ENCODE measurements at regions not wholly inside any gene's neighbourhood (a gene's known extent, or its start where the extent isn't known, plus 50 kb on each side); places are given as distances from the start of the nearest gene placed in this dataset.
A peak's percentile ranks its signal among the peaks of the same experiment; 100 is the strongest.

DNA sequence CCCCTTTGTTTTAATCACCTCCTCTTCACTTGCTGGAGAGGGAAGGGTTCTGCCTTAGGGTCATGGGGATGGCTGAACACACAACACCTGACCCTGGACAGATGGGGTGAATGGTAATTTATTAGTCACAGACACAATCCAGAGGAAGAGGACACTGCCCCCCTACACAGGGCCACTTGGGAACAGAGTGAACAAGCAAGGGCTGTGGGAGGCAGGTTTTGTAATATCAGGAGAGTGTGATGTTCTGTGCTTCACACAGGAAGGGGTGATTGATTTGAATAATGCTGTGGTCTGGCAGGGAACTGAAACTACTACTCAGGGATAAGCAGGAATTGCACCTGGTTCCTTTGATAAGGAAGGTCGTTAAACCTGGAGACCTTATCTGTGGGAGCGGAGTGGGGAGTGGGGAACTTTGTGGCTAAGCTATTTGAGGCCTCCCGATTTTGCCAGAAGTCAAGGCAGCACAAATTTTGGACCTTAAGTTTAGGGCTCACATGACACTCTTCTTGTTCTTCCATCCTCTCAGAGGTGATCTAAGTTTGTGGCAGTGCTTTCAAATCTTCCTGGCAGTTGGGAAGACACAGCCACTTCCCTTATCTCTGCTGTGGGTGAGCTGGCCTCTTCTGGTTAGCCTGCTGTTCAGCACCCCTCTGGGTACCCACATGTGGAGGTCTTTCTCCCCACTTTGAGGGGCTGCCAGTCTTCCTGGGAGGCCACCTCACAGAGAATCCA is 77.8 kb downstream of the CD164 start (continued):
- TF ChIP-seq, protein P1, sequence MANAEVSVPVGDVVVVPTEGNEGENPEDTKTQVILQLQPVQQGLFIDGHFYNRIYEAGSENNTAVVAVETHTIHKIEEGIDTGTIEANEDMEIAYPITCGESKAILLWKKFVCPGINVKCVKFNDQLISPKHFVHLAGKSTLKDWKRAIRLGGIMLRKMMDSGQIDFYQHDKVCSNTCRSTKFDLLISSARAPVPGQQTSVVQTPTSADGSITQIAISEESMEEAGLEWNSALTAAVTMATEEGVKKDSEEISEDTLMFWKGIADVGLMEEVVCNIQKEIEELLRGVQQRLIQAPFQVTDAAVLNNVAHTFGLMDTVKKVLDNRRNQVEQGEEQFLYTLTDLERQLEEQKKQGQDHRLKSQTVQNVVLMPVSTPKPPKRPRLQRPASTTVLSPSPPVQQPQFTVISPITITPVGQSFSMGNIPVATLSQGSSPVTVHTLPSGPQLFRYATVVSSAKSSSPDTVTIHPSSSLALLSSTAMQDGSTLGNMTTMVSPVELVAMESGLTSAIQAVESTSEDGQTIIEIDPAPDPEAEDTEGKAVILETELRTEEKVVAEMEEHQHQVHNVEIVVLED (CRISPR knock-in tag; IDR thresholded peaks at IDR 0.05) = peak; percentile 50; the same call in 1 of the 2 replicates
- TF ChIP-seq, protein P2, sequence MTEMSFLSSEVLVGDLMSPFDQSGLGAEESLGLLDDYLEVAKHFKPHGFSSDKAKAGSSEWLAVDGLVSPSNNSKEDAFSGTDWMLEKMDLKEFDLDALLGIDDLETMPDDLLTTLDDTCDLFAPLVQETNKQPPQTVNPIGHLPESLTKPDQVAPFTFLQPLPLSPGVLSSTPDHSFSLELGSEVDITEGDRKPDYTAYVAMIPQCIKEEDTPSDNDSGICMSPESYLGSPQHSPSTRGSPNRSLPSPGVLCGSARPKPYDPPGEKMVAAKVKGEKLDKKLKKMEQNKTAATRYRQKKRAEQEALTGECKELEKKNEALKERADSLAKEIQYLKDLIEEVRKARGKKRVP (CRISPR knock-in tag; IDR thresholded peaks at IDR 0.05) = peak; percentile 73; the same call in 1 of the 2 replicates
- TF ChIP-seq CXXC5 (CRISPR knock-in tag; IDR thresholded peaks at IDR 0.05) = peak; percentile 93
- TF ChIP-seq FOXA3 (CRISPR knock-in tag; conservative IDR thresholded peaks at IDR 0.05 in 1 of 2, IDR thresholded peaks at IDR 0.05 in 1 of 2) = peak in 1 of 2 experiments; percentile 72; a peak in 2 of 4 replicates
- TF ChIP-seq FOXJ2 (tag; IDR thresholded peaks at IDR 0.05) = peak; percentile 43; the same call in 1 of the 2 replicates
- TF ChIP-seq ZNF184 (CRISPR knock-in tag; IDR thresholded peaks at IDR 0.05) = no peak
- TF ChIP-seq, protein P3, sequence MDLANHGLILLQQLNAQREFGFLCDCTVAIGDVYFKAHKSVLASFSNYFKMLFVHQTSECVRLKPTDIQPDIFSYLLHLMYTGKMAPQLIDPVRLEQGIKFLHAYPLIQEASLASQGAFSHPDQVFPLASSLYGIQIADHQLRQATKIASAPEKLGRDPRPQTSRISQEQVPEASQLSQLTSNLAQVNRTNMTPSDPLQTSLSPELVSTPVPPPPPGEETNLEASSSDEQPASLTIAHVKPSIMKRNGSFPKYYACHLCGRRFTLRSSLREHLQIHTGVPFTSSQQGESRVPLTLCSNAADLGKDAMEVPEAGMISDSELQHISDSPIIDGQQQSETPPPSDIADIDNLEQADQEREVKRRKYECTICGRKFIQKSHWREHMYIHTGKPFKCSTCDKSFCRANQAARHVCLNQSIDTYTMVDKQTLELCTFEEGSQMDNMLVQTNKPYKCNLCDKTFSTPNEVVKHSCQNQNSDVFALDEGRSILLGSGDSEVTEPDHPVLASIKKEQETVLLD (IDR thresholded peaks at IDR 0.05) = peak; percentile 83
- TF ChIP-seq ZNF217 (CRISPR knock-in tag; IDR thresholded peaks at IDR 0.05) = no peak
- TF ChIP-seq STAG1 (CRISPR knock-in tag; IDR thresholded peaks at IDR 0.05; ENCODE audit: borderline replicate concordance) = no peak
- peak; percentile 100 for TF ChIP-seq EP300 (IDR thresholded peaks at IDR 0.05; ENCODE audit: low read length)
- TF ChIP-seq, protein P4, sequence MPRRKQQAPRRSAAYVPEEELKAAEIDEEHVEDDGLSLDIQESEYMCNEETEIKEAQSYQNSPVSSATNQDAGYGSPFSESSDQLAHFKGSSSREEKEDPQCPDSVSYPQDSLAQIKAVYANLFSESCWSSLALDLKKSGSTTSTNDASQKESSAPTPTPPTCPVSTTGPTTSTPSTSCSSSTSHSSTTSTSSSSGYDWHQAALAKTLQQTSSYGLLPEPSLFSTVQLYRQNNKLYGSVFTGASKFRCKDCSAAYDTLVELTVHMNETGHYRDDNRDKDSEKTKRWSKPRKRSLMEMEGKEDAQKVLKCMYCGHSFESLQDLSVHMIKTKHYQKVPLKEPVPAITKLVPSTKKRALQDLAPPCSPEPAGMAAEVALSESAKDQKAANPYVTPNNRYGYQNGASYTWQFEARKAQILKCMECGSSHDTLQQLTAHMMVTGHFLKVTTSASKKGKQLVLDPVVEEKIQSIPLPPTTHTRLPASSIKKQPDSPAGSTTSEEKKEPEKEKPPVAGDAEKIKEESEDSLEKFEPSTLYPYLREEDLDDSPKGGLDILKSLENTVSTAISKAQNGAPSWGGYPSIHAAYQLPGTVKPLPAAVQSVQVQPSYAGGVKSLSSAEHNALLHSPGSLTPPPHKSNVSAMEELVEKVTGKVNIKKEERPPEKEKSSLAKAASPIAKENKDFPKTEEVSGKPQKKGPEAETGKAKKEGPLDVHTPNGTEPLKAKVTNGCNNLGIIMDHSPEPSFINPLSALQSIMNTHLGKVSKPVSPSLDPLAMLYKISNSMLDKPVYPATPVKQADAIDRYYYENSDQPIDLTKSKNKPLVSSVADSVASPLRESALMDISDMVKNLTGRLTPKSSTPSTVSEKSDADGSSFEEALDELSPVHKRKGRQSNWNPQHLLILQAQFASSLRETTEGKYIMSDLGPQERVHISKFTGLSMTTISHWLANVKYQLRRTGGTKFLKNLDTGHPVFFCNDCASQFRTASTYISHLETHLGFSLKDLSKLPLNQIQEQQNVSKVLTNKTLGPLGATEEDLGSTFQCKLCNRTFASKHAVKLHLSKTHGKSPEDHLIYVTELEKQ (CRISPR knock-in tag; IDR thresholded peaks at IDR 0.05) = no peak
- TF ChIP-seq GATAD2B (IDR thresholded peaks at IDR 0.05; ENCODE audit: borderline replicate concordance) = peak; percentile 93
- no peak for TF ChIP-seq HEY1 (CRISPR knock-in tag; IDR thresholded peaks at IDR 0.05; ENCODE audit: borderline replicate concordance)
- TF ChIP-seq DNMT1 (IDR thresholded peaks at IDR 0.05) = no peak
- TF ChIP-seq, protein P5, sequence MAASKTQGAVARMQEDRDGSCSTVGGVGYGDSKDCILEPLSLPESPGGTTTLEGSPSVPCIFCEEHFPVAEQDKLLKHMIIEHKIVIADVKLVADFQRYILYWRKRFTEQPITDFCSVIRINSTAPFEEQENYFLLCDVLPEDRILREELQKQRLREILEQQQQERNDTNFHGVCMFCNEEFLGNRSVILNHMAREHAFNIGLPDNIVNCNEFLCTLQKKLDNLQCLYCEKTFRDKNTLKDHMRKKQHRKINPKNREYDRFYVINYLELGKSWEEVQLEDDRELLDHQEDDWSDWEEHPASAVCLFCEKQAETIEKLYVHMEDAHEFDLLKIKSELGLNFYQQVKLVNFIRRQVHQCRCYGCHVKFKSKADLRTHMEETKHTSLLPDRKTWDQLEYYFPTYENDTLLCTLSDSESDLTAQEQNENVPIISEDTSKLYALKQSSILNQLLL (CRISPR knock-in tag; IDR thresholded peaks at IDR 0.05; ENCODE audit: borderline replicate concordance) = no peak

All from K562 (cell line).